Left renal pelvis (tissue), 4 donors: ENCODE measurements at regions not wholly inside any gene's neighbourhood (a gene's known extent, or its start where the extent isn't known, plus 50 kb on each side); places are given as distances from the start of the nearest gene placed in this dataset.
"Not testable (repeated sequence)": the region's sequence is repeated elsewhere in the genome, so short reads cannot be mapped to it uniquely, and the experiment has no call there.

Source experiments
- DNase-seq, 4 donors: peaks; one replicate each; pipeline ENCODE4 v3.0.0-alpha.2; 2013; ENCODE audit warnings: low read depth in 4 of 4, low spot score in 3 of 4

DNA sequence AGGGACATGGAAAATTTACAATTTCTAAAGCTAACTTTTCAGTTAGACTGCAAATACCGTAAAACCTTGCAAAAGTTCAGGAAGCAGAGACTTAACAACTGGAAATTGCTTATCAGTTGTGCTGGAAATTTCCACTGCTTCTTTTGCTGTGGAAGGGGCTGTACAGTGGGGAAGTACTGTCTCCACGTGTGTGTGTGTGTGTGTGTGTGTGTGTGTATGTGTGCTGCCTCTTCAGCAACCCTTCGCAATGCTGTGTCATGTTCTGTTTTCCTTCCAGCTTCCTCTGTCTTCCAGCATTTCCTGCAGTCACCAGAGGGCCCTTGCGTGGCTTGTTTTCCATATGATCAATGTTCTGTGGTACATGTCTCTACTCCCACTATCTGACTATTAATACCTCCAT lies 87.5 kb upstream of the RANBP3L start:
- DNase-seq, result no peak

DNA sequence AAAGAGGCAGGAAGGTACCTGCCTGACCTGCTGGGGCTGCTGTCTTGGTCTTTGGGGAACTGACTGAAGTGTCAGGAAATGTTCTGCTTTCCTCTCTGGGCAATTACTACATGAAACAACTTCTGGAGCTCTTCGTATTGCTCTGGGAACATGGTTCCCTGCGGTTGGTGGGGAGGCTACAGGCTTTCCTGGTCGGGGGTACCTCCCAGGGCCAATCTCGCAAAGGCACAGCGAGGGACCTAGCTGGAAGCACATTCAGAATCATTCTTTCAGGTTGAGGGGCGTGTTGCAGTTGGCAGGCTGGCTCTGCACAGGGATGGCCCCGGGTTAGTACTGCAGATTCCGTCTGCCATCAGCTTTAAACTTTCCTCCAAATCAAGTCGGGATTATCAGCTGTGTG lies 88.9 kb upstream of the RANBP3L start:
- DNase-seq, result no peak

DNA sequence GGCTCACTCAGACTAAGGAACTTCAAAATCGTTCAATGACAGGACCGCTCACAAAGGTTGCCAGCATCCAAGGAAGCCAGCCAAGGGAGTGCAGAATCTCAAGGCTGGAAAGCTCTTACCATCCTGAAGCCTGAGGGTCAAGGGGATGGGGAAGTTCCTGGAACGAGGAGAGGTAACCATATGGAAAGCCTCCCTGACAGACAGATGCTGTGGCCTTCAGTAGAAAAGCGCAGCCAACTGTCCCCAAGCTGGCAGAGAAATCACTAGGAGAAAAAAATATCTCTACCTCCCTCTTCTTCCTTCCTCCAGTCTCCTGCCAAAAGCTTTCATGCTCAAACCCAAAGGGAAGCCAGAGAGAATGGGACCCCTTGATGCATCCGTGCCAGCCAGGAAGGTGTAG lies 90.5 kb upstream of the RANBP3L start:
- DNase-seq, result no peak

DNA sequence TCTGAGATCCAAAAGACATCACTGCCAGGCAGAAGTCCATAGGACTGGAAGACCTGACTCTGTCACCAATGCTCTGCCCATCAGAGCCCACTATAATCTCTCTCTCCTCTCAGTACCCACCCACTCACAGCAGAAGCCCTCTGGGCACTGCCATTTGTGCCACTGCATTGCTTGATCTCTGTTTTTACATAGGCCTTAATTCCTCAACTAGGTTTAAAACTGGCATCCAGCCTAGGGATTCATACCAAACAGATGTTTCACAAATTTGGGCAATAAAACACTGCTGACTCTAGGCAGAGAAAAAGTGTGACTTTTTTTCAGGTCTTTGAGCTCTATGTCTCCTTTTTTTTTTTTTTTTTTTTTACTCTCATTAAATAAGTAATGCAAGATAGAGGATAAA lies 91.1 kb upstream of the RANBP3L start:
- DNase-seq, result no peak

GRCh38 chr5:36393656-36394428 lies 92.1 kb upstream of the RANBP3L start:
- no peak for DNase-seq

- no peak for DNase-seq
Measured at GRCh38 chr5:36395260-36395659, 93.6 kb upstream of the RANBP3L start.

- DNase-seq, result not testable (repeated sequence)
Measured at GRCh38 chr5:36395947-36396346, 94.2 kb upstream of the RANBP3L start.

GRCh38 chr5:36396640-36397039 lies 94.9 kb upstream of the RANBP3L start:
- DNase-seq, result no peak

DNA sequence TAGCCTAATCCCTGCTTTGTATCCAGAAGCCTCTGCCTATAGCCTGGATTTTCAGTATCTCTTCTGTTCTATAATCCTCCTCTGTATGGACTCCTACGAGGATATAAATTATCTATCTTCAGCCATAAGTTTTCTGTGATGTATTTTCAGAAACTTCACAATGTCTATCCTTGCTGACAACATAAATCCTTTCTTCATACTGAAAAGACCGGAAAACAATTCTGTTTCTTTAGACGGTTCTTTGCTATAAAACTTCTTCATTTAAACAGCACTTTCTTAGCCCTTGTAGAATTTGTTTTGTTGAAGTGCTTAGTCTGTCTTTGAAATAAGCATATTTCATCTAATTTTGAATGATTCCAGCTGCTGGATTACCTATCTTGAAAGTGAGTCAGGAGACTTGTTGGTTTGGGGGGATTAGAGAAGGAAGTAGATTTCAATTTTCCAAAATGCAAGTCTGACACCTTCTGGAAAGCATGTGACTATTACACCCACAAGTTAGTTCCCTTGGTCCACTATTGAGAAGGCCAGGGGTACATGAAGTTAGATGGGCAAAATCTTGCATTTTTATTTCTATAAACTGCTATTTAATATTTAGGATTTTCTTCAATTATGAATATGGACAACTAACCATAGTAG lies 96.3 kb upstream of the RANBP3L start:
- DNase-seq, result peak in 2 of 4 donors; percentile 34 to 37

DNA sequence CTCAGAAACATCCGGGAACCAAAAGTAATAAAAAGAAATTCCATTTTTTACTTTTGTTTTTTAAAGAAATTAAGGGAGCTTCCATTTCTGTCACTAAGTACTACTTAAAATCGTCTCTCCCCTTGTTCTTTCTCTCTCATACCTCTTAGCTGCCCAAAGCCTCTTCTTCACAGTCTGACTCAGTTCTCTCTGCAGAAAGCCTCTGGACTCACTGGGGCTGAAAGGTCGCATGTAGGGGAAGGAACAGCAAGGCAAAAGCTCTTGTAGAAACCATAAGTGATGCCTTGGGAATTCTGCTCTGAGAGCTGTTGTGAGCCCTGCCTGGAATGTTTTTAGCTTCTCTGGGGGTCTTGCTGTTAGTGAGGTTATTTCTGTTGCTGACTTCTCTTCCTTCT lies 100.8 kb upstream of the RANBP3L start:
- DNase-seq, result no peak

GRCh38 chr5:36403632-36404311 lies 102.1 kb upstream of the RANBP3L start:
- no peak for DNase-seq

DNA sequence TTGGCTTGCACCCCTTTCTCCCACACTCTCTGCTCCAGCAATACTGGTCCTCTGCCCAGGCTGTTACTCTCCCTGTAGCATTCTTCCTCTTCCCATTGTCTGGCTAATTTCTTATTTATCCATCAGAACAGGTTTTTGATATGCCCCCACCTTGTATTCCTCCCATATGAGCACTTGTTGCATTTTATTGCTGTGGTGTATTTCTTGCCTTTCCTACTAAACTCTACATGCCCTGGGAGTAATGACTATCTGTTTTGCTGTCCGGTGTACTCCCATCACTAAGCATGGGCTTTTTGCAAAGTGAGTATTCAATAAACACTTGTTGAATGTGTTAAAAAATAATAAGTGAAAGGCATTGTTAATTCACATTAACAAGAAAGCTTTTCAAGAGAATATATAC lies 104.3 kb upstream of the RANBP3L start:
- no peak for DNase-seq

- DNase-seq, result no peak
Measured at GRCh38 chr5:36407396-36407795, 105.7 kb upstream of the RANBP3L start.

GRCh38 chr5:36409711-36410110 lies 108.0 kb upstream of the RANBP3L start:
- not testable (repeated sequence) for DNase-seq

- not testable (repeated sequence) for DNase-seq
Measured at GRCh38 chr5:36410672-36411071, 109.0 kb upstream of the RANBP3L start.

GRCh38 chr5:36414869-36415282 lies 113.2 kb upstream of the RANBP3L start:
- DNase-seq, result peak in 1 of 4 donors; percentile 29

DNA sequence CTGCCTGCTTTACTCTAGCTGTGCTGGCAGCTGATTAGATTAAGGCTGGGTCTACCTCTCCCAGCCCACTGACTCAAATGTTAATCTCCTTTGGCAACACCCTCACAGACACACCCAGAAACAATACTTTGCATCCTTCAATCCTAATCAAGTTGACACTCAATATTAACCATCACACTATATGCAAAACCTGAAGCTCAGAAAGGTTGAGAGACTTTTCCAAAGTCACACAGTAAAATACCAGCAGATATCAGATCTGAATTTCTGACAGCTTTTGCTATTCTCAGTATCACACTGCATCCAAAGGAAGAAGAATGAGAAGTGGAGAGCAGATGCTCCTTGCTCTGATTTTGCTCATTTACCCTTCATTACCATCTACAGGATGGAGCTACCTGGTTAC lies 114.9 kb upstream of the RANBP3L start:
- no peak for DNase-seq

DNA sequence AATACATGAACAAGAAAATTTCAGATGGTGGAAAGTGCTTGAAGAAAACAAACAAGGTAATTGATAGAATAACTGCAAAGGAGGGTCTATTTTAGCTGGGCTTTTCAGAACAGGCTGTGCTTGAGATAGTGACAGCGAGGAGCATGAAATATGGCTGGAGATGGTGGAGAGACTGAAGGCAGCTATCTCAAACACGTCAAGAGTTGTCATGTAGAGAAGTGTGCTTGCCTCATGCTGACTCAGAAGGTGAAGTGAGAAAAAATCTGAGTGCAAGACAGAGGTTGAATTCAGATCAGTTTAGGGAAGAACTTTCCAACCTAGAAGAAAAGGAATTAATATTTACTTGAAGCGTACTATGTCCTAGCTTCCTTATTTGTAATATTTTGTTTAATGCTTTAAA lies 115.5 kb upstream of the RANBP3L start:
- no peak for DNase-seq

DNA sequence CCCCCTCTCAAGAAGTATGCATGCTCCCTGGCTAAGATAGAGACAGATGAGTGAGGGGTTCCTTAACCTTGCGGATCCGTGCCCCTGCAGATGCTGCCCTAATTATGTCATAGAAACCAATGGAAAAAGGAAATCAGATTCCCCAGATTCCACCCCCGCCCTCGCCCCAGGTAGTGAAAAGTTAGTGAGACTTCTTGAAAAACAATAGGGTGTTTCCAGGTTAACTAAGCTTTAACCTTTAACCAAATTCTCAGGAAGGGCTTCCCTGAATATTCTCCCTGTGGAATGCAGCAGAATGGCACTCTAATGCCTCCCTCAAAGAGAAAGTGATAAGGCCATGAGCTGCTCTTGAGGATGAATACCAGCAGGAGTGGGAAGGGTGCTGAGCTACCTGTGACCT lies 116.0 kb upstream of the RANBP3L start:
- DNase-seq, result no peak

- DNase-seq, result no peak
Measured at GRCh38 chr5:36418152-36418979, 116.7 kb upstream of the RANBP3L start.

DNA sequence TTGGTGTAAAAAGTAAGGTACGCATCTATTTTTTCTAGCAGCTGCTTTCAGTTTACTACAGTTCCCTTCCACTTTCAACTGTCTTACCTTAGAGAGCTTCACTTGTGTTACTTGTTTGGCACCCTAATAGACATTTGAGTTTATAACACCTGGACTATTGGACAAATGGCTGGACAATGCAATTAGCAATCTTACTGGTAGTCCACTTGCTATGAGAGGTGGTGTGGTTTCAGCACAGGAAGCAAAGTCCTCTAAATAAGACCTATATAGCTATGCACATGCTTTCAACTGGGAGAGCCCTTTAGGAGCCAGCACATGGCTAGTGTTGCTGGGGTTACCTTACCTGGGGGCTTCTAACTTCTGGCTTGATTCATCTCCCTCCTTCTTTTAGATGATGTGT lies 119.6 kb upstream of the RANBP3L start:
- no peak for DNase-seq
